ENCODE measurements at regions not wholly inside any gene's neighbourhood (a gene's known extent, or its start where the extent isn't known, plus 50 kb on each side); places are given as distances from the start of the nearest gene placed in this dataset.

GRCh38 chr13:33367926-33368325 is 82.4 kb upstream of the STARD13 start:
- no peak for DNase-seq (ENCODE audit: low spot score)
- TF ChIP-seq, protein P1, sequence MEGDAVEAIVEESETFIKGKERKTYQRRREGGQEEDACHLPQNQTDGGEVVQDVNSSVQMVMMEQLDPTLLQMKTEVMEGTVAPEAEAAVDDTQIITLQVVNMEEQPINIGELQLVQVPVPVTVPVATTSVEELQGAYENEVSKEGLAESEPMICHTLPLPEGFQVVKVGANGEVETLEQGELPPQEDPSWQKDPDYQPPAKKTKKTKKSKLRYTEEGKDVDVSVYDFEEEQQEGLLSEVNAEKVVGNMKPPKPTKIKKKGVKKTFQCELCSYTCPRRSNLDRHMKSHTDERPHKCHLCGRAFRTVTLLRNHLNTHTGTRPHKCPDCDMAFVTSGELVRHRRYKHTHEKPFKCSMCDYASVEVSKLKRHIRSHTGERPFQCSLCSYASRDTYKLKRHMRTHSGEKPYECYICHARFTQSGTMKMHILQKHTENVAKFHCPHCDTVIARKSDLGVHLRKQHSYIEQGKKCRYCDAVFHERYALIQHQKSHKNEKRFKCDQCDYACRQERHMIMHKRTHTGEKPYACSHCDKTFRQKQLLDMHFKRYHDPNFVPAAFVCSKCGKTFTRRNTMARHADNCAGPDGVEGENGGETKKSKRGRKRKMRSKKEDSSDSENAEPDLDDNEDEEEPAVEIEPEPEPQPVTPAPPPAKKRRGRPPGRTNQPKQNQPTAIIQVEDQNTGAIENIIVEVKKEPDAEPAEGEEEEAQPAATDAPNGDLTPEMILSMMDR (IDR thresholded peaks at IDR 0.05; ENCODE audit: extremely low read depth, insufficient read depth, missing control alignments): no peak
- in situ Hi-C loops (cut with MboI; ENCODE audit: low pct_unique_long_range_greater_than_20kb, low sequenced_read_pairs, unreplicated experiment): no loop called here

DNA sequence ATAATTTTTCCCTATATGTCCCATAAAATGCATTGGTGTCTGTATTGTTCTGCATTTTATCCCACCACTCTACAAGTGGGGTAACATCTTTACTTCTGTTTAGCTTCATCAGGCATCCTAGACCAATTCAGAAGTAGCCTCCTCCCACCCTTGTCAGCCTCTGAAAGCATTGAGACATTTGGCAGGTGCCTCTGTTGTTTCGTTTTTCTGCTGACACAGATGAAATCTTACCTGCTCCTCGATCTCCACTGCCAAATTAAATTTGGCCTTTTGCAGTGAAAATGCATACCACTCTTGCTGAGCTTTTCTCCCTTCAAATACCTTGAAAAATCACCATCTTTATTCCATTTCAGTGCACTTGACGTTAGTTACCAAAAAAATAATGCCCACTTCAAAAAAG is 83.5 kb upstream of the STARD13 start:
- no peak for DNase-seq (ENCODE audit: low spot score)
- in situ Hi-C loops (cut with MboI; ENCODE audit: low pct_unique_long_range_greater_than_20kb, low sequenced_read_pairs, unreplicated experiment): no loop called here
- TF ChIP-seq, protein P1 (IDR thresholded peaks at IDR 0.05; ENCODE audit: extremely low read depth, insufficient read depth, missing control alignments): no peak

GRCh38 chr13:33372251-33372919 is 86.8 kb upstream of the STARD13 start:
- TF ChIP-seq, protein P1 (IDR thresholded peaks at IDR 0.05; ENCODE audit: extremely low read depth, insufficient read depth, missing control alignments): no peak
- no peak for DNase-seq (ENCODE audit: low spot score)
- in situ Hi-C loops (cut with MboI; ENCODE audit: low pct_unique_long_range_greater_than_20kb, low sequenced_read_pairs, unreplicated experiment): no loop called here

DNA sequence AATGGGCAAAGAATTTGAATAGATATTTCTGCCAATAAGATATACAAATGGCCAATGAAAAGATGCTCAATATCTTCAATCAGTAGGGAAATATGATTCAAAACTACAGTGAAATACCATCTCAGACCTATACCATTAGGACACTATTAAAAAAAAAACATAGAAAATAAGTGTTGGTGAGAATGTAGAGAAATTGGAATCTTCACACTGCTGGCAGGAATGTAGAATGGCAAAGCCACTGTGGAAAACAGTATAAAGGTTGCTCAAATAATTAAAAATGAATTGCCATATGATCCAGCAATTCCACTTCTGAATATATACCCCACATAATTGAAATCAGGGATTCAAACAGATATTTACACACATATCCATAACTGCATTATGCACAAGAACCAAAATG is 88.1 kb upstream of the STARD13 start:
- no peak for DNase-seq (ENCODE audit: low spot score)
- TF ChIP-seq, protein P1 (IDR thresholded peaks at IDR 0.05; ENCODE audit: extremely low read depth, insufficient read depth, missing control alignments): no peak
- in situ Hi-C loops (cut with MboI; ENCODE audit: low pct_unique_long_range_greater_than_20kb, low sequenced_read_pairs, unreplicated experiment): no loop called here

- in situ Hi-C loops (cut with MboI; ENCODE audit: low pct_unique_long_range_greater_than_20kb, low sequenced_read_pairs, unreplicated experiment): no loop called here
- TF ChIP-seq, protein P1 (IDR thresholded peaks at IDR 0.05; ENCODE audit: extremely low read depth, insufficient read depth, missing control alignments): no peak
- no peak for DNase-seq (ENCODE audit: low spot score)
Measured at GRCh38 chr13:33375421-33375820, 89.9 kb upstream of the STARD13 start.

DNA sequence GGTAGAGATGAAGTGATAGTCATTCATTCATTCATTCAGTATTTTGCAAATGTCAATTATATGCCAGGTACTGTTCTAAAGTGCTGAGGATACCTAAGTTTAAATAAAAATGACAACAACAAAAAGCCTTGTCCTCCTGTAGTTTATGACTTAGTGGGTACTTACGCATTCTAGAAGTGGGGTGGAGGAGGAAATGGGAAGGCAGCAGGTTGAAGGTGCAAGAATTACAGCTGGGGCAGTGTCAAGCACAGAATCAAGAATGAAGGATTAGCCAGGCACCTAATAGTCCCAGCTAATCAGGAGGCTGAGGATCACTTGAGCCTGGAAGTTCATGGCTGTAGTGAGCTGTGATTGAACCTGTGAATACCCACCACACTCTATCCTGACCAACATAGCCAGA is 90.7 kb upstream of the STARD13 start:
- TF ChIP-seq, protein P1 (IDR thresholded peaks at IDR 0.05; ENCODE audit: extremely low read depth, insufficient read depth, missing control alignments): no peak
- in situ Hi-C loops (cut with MboI; ENCODE audit: low pct_unique_long_range_greater_than_20kb, low sequenced_read_pairs, unreplicated experiment): no loop called here
- no peak for DNase-seq (ENCODE audit: low spot score)
